Fibroblast of the aortic adventitia (primary cell): ENCODE measurements at regions not wholly inside any gene's neighbourhood (a gene's known extent, or its start where the extent isn't known, plus 50 kb on each side); places are given as distances from the start of the nearest gene placed in this dataset.

Source experiments
- DNase-seq: peaks from one replicate; pipeline ENCODE4 v3.0.0-alpha.2; 2010; ENCODE audit warnings: low read depth
- H3K4me3 ChIP-seq: 2 replicates; pipeline ENCODE4 v1.5.1; 2011; ENCODE audit warnings: low read depth, mild to moderate bottlenecking, control low read depth, low read length, moderate library complexity
- TF ChIP-seq, protein P1 (sequence below): IDR thresholded peaks from 2 replicates; pipeline ENCODE4 v1.5.1; 2011; ENCODE audit warnings: mild to moderate bottlenecking, low read length, control low read depth, inconsistent platforms; ENCODE audit not compliant: insufficient read depth

- no peak for DNase-seq
- TF ChIP-seq, protein P1, sequence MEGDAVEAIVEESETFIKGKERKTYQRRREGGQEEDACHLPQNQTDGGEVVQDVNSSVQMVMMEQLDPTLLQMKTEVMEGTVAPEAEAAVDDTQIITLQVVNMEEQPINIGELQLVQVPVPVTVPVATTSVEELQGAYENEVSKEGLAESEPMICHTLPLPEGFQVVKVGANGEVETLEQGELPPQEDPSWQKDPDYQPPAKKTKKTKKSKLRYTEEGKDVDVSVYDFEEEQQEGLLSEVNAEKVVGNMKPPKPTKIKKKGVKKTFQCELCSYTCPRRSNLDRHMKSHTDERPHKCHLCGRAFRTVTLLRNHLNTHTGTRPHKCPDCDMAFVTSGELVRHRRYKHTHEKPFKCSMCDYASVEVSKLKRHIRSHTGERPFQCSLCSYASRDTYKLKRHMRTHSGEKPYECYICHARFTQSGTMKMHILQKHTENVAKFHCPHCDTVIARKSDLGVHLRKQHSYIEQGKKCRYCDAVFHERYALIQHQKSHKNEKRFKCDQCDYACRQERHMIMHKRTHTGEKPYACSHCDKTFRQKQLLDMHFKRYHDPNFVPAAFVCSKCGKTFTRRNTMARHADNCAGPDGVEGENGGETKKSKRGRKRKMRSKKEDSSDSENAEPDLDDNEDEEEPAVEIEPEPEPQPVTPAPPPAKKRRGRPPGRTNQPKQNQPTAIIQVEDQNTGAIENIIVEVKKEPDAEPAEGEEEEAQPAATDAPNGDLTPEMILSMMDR = no peak
- H3K4me3 ChIP-seq = no peak overlapping the region
Observed at GRCh38 chr12:97131220-97131981, 224.3 kb downstream of the NEDD1 start.

DNA sequence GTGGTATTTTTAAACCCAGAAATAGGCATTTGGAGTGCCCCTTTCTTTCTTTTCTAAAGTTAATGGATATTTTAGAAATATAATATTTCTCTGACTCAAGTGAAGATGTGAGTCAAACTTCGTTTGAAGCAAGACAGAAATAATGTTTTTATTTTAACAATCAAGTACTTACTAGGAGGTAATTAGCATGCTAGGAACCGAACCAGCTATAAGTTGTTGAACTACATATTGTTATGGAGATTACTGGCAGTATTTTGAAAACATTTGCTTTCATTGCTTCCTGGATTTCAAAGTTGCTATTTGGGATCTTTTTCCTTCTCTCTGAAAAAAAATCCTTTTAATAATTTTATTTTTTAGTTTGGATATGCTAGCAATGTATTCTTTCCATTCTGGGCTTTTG is 225.2 kb downstream of the NEDD1 start:
- H3K4me3 ChIP-seq = no peak overlapping the region
- TF ChIP-seq, protein P1 = no peak
- no peak for DNase-seq

DNA sequence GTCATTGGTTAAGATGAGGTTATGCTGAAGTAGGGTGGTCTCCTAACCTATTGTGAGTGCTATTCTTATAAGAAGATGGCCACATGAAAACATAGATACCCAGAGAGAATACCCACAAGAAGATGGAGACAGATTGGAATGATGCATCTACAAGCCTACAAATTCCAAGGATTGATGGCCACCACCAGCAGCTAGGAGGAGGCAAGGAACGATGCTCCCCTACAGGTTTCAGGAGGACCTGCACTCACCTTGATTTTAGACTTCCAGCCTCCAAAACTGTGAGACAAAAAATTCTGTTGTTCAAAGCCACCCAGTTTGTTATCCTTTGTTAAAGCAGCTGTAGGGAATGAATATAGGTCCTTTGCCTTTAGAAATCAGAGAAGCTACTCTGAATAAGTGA is 227.4 kb downstream of the NEDD1 start:
- no peak overlapping the region for H3K4me3 ChIP-seq
- TF ChIP-seq, protein P1 = no peak
- DNase-seq = no peak

- TF ChIP-seq, protein P1 = no peak
- DNase-seq = no peak
- no peak overlapping the region for H3K4me3 ChIP-seq
Observed at GRCh38 chr12:97140355-97140754, 233.3 kb downstream of the NEDD1 start.

DNA sequence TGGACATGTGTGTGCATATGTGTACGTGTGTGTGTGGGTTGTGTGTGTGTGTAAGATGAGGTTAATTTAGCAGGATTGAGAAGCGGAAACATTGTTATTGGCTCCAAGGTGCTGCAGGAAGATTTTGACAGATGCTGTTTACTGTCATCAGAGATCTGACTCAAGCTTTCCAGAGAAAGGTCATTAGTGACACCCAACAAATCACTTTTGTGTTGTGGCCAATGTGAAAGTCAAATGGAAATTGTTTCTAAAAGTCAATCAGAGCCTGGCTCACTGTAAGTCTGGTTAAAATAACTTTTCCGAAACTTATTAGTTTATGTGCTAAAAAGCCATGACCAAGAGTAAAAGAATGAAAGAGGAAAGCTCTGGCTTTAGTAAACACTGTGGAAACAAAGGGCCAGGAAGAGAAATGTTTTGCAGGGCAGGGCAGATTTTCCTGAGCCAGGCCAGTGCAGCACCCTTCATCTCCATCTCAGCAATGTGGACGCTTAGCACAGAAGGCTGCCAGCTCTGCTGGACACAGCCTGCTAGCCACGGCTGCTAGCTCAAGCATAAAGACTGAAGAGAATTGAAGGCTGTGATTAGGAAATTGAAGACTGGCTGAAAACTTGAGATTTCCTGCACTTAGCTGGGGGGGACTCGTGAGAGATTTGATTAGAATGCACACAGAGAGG is 235.8 kb downstream of the NEDD1 start:
- TF ChIP-seq, protein P1 = no peak
- H3K4me3 ChIP-seq = no peak overlapping the region
- DNase-seq = no peak

DNA sequence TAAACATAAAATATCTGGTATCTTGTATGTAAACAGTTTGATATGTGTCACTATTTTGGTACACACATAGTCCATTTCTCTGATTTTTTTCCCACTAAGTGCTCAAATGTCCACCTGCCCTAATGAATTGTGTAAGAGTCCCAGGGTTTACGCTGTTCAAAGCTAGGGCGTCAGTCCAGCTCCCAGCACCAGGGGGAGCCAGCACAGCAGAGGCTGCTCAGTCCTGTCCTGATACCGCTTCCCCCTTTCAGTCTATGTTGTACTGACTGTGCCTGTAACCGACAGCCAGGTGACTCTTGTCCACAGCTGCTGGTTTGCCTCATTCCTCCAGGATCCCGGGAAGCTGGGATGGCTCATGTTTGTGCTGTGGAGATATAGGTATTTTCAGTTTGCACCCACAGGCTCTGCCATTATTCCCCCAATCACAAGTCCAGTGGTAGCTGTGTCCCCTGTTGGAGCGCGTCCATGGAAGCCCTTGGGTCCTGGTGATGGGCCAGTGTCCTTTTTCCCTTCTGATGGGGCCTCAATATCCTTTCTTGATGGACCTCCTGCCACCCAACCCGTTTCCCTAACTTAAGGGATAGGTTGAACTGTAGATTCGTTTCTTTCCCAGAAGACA is 242.0 kb downstream of the NEDD1 start:
- TF ChIP-seq, protein P1 = peak; percentile 43
- peak; percentile 2 for DNase-seq
- H3K4me3 ChIP-seq = no peak overlapping the region
